Naive thymus-derived CD4-positive, alpha-beta T cell (primary cell): ENCODE measurements at regions not wholly inside any gene's neighbourhood (a gene's known extent, or its start where the extent isn't known, plus 50 kb on each side); places are given as distances from the start of the nearest gene placed in this dataset.

Source experiments
- ATAC-seq: fragments of 150-1000 bp; cut with Tn5 transposase; 2 replicates; pipeline ENCODE4 v1.10.0; 2021; ENCODE audit warnings: mild to moderate bottlenecking, moderate library complexity
- CTCF ChIA-PET: fragments of 350-600 bp; sonication (Branson Sonifier 250); formaldehyde crosslinking; loops from one replicate; lab custom pipeline; 2021; ENCODE audit warnings: antibody characterized with exemption; lab: Charles Lee
- POLR2A ChIA-PET: fragments of 350-600 bp; sonication (Branson Sonifier 250); formaldehyde crosslinking; loops from one replicate; lab custom pipeline; 2021; ENCODE audit warnings: antibody characterized with exemption, inconsistent platforms; lab: Charles Lee
- DNase-seq, 9 donors: peaks; one replicate each; pipeline versions ENCODE4 v3.0.0 to v3.0.0-alpha.2; 2020 to 2022; ENCODE audit warnings: mixed read lengths in 1 of 9
- H3K27ac ChIP-seq: one replicate; pipeline ENCODE4 v1.7.0; 2013; ENCODE audit warnings: mild to moderate bottlenecking, low read depth, low read length, moderate library complexity
- H3K27me3 ChIP-seq, 2 donors: one replicate each; pipeline ENCODE4 v1.7.0; 2013; ENCODE audit warnings: low read length in 2 of 2, mild to moderate bottlenecking in 2 of 2, moderate library complexity in 2 of 2; ENCODE audit not compliant: control insufficient read depth in 2 of 2, insufficient read depth in 2 of 2
- H3K36me3 ChIP-seq, 3 experiments: 1 replicate in 2 of 3; 2 replicates in 1 of 3; pipeline ENCODE4 v1.7.0; 2013; ENCODE audit warnings: low read length in 3 of 3, mild to moderate bottlenecking in 3 of 3, moderate library complexity in 1 of 3; ENCODE audit not compliant: insufficient read depth in 3 of 3, control insufficient read depth in 2 of 3
- H3K4me1 ChIP-seq, 2 donors: one replicate each; pipeline ENCODE4 v1.7.0; 2013; ENCODE audit warnings: low read length in 2 of 2, mild to moderate bottlenecking in 2 of 2, moderate library complexity in 1 of 2; ENCODE audit not compliant: control insufficient read depth in 2 of 2, insufficient read depth in 2 of 2
- H3K4me3 ChIP-seq: 2 replicates; pipeline ENCODE4 v1.7.0; 2013; ENCODE audit warnings: mild to moderate bottlenecking, low read length
- H3K9me3 ChIP-seq, 3 experiments: 1 replicate in 2 of 3; 2 replicates in 1 of 3; pipeline ENCODE4 v1.7.0; 2013; ENCODE audit warnings: low read length in 3 of 3; ENCODE audit not compliant: control insufficient read depth in 2 of 3
- H3K27ac Mint-ChIP-seq, 9 donors: one replicate each; pipeline ENCODE4 v1.8.0; 2020 to 2022; ENCODE audit warnings: mixed read lengths in 9 of 9, mild to moderate bottlenecking in 8 of 9, moderate library complexity in 5 of 9, inconsistent platforms in 2 of 9
- H3K27me3 Mint-ChIP-seq, 5 donors: one replicate each; pipeline ENCODE4 v1.8.0; 2021 to 2022; ENCODE audit warnings: mixed read lengths in 5 of 5, mild to moderate bottlenecking in 1 of 5
- H3K36me3 Mint-ChIP-seq, 5 donors: one replicate each; pipeline ENCODE4 v1.8.0; 2020 to 2022; ENCODE audit warnings: mixed read lengths in 5 of 5, mild to moderate bottlenecking in 3 of 5, inconsistent platforms in 1 of 5
- H3K4me1 Mint-ChIP-seq, 7 donors: one replicate each; pipeline ENCODE4 v1.8.0; 2020 to 2022; ENCODE audit warnings: mixed read lengths in 7 of 7, mild to moderate bottlenecking in 3 of 7, inconsistent platforms in 1 of 7
- H3K4me3 Mint-ChIP-seq, 10 donors: one replicate each; pipeline ENCODE4 v1.8.0; 2020 to 2022; ENCODE audit warnings: mild to moderate bottlenecking in 10 of 10, mixed read lengths in 10 of 10, moderate library complexity in 6 of 10, inconsistent platforms in 2 of 10
- H3K9me3 Mint-ChIP-seq, 11 donors: one replicate each; pipeline ENCODE4 v1.8.0; 2020 to 2022; ENCODE audit warnings: mixed read lengths in 11 of 11, mild to moderate bottlenecking in 4 of 11, inconsistent platforms in 1 of 11, moderate library complexity in 1 of 11
- intact Hi-C, 2 donors: fragments of 100-400 bp; cut with micrococcal nuclease; formaldehyde crosslinking; loops; one replicate each; pipeline ENCODE4 v1.15.1; 2023

- CTCF ChIA-PET: no interaction called here
- Histone ChIP-seq H3K27me3 (no peaks in the 10 kb centered on the region), H3K9me3 (no peaks in the 10 kb centered on the region), H3K4me3 (no peak overlapping the region), H3K27ac (no peak overlapping the region), H3K36me3 (no peaks in the 10 kb centered on the region), H3K4me1 (no peaks in the 10 kb centered on the region)
- intact Hi-C loops: no loop called here
- no peak for DNase-seq
- POLR2A ChIA-PET: no interaction called here
- Mint-ChIP-seq H3K4me1 (no peaks in the 10 kb centered on the region), H3K36me3 (peaks cover 0 to 5% (median 0%) of the 10 kb centered on the region in 5 donors), H3K9me3 (peaks cover 0 to 10% (median 7%) of the 10 kb centered on the region in 11 donors), H3K27ac (no peak overlapping the region), H3K4me3 (no peak overlapping the region), H3K27me3 (peaks cover 0 to 16% (median 0%) of the 10 kb centered on the region in 5 donors)
- no peak for ATAC-seq
Measured at GRCh38 chr7:91653286-91653685, 227.2 kb downstream of the MTERF1 start.

GRCh38 chr7:91655656-91656055 lies 224.8 kb downstream of the MTERF1 start:
- peaks cover 0 to 10% (median 0%) of the 10 kb centered on the region in 5 donors for H3K27me3 Mint-ChIP-seq
- Histone ChIP-seq H3K9me3 (no peaks in the 10 kb centered on the region), H3K36me3 (no peaks in the 10 kb centered on the region), H3K4me3 (no peak overlapping the region), H3K27me3 (no peaks in the 10 kb centered on the region), H3K27ac (no peak overlapping the region), H3K4me1 (no peaks in the 10 kb centered on the region)
- POLR2A ChIA-PET: no interaction called here
- H3K36me3 Mint-ChIP-seq: peaks cover 0 to 2% (median 0%) of the 10 kb centered on the region in 5 donors
- ATAC-seq (no peak), DNase-seq (no peak)
- H3K27ac Mint-ChIP-seq: no peak overlapping the region
- CTCF ChIA-PET: no interaction called here
- intact Hi-C loops: no loop called here
- peaks cover 0 to 5% (median 3%) of the 10 kb centered on the region in 11 donors for H3K9me3 Mint-ChIP-seq
- peaks cover 0 to under 1% (median 0%) of the 10 kb centered on the region in 7 donors for H3K4me1 Mint-ChIP-seq
- H3K4me3 Mint-ChIP-seq: no peak overlapping the region

- intact Hi-C loops: no loop called here
- ATAC-seq (no peak), DNase-seq (no peak)
- Mint-ChIP-seq H3K36me3 (no peaks in the 10 kb centered on the region), H3K4me3 (no peak overlapping the region), H3K9me3 (peaks cover 0 to 2% (median 0%) of the 10 kb centered on the region in 11 donors), H3K27me3 (peaks cover 0 to 5% (median 0%) of the 10 kb centered on the region in 5 donors), H3K4me1 (peaks cover 0 to 4% (median 0%) of the 10 kb centered on the region in 7 donors), H3K27ac (no peak overlapping the region)
- H3K4me3 ChIP-seq: no peak overlapping the region
- no peaks in the 10 kb centered on the region for H3K27me3 ChIP-seq
- no peaks in the 10 kb centered on the region for H3K9me3 ChIP-seq
- ChIA-PET CTCF (no interaction called here), POLR2A (no interaction called here)
- H3K27ac ChIP-seq: no peak overlapping the region
- H3K4me1 ChIP-seq: no peaks in the 10 kb centered on the region
- no peaks in the 10 kb centered on the region for H3K36me3 ChIP-seq
Measured at GRCh38 chr7:91656541-91657482, 223.7 kb downstream of the MTERF1 start.

GRCh38 chr7:91657483-91658071 lies 222.9 kb downstream of the MTERF1 start:
- ChIA-PET POLR2A (no interaction called here), CTCF (no interaction called here)
- H3K4me1 Mint-ChIP-seq: peaks cover 0 to 4% (median 0%) of the 10 kb centered on the region in 7 donors
- H3K9me3 ChIP-seq: no peaks in the 10 kb centered on the region
- no peak overlapping the region for H3K4me3 Mint-ChIP-seq
- no peaks in the 10 kb centered on the region for H3K36me3 ChIP-seq
- H3K36me3 Mint-ChIP-seq: no peaks in the 10 kb centered on the region
- ATAC-seq: no peak
- intact Hi-C loops: no loop called here
- H3K27ac ChIP-seq: no peak overlapping the region
- peaks cover 0 to 2% (median 0%) of the 10 kb centered on the region in 11 donors for H3K9me3 Mint-ChIP-seq
- no peak overlapping the region for H3K27ac Mint-ChIP-seq
- H3K27me3 ChIP-seq: no peaks in the 10 kb centered on the region
- DNase-seq: no peak
- H3K27me3 Mint-ChIP-seq: no peaks in the 10 kb centered on the region
- no peak overlapping the region for H3K4me3 ChIP-seq
- H3K4me1 ChIP-seq: no peaks in the 10 kb centered on the region

GRCh38 chr7:91659096-91659495 lies 221.4 kb downstream of the MTERF1 start:
- DNase-seq: no peak
- Mint-ChIP-seq H3K4me1 (peaks cover 0 to 4% (median 0%) of the 10 kb centered on the region in 7 donors), H3K9me3 (peaks cover 0 to 7% (median 0%) of the 10 kb centered on the region in 11 donors), H3K27me3 (no peaks in the 10 kb centered on the region), H3K36me3 (no peaks in the 10 kb centered on the region), H3K27ac (no peak overlapping the region), H3K4me3 (no peak overlapping the region)
- Histone ChIP-seq H3K4me1 (no peaks in the 10 kb centered on the region), H3K36me3 (no peaks in the 10 kb centered on the region), H3K4me3 (no peak overlapping the region), H3K9me3 (no peaks in the 10 kb centered on the region), H3K27me3 (no peaks in the 10 kb centered on the region), H3K27ac (no peak overlapping the region)
- no peak for ATAC-seq
- POLR2A ChIA-PET: no interaction called here
- CTCF ChIA-PET: no interaction called here
- intact Hi-C loops: no loop called here

GRCh38 chr7:91660734-91661356 lies 219.7 kb downstream of the MTERF1 start:
- Mint-ChIP-seq H3K27me3 (no peaks in the 10 kb centered on the region), H3K4me3 (no peak overlapping the region), H3K9me3 (peaks cover 0 to 7% (median 0%) of the 10 kb centered on the region in 11 donors), H3K36me3 (no peaks in the 10 kb centered on the region), H3K4me1 (peaks cover 0 to 4% (median 0%) of the 10 kb centered on the region in 7 donors), H3K27ac (no peak overlapping the region)
- no peak for DNase-seq
- CTCF ChIA-PET: no interaction called here
- Histone ChIP-seq H3K36me3 (no peaks in the 10 kb centered on the region), H3K9me3 (no peaks in the 10 kb centered on the region), H3K27ac (no peak overlapping the region), H3K4me3 (no peak overlapping the region), H3K27me3 (no peaks in the 10 kb centered on the region), H3K4me1 (no peaks in the 10 kb centered on the region)
- POLR2A ChIA-PET: no interaction called here
- no peak for ATAC-seq
- intact Hi-C loops: loop anchor here in 1 of 2 donors (5.0 kb wide), 1 partner anchor 49 kb away; no protein-coding TSS in a partner anchor
